ENCODE measurements at regions not wholly inside any gene's neighbourhood (a gene's known extent, or its start where the extent isn't known, plus 50 kb on each side); places are given as distances from the start of the nearest gene placed in this dataset.

DNA sequence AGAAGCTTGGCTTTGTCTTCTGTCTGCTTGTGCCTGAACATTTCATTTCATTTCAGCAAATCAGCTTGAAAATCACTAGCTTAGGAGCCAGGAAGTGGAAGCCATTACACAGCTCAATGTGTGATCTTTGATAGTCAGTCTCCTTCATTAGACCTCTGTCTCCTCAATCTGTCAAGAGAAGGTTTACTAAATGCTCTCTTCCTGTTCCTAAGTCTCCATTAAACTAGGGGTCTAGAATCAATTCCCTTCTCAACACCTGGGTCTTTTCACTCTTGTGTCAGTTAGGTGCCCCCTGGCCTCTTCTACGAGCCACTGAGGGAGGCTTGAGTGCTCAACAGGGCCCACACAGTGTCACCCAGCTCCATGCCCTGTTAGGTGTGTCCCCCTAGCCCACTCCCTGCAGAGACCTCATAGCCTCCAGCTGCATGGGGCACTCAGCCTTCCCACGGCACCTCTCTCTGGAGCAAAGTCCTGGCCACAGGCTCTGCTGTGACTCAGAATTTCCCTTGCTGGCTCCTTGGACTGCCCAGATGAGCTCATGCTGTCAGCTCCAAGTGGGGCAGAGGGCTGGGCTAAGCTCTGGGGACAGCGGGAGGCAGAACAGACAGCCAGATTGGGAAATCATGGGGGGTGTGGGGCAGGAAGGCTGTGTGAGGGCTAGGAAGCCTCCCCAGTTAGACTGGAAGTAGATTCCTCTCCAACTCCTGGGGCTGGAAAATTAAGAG is 115.7 kb upstream of the IPO9 start:
- Histone ChIP-seq H3K4ac (ENCODE audit: low read depth in 1 of 2, low read length in 2 of 2) (peak overlapping the region; percentile 86 to 90), H3K18ac (ENCODE audit: low read depth in 1 of 2, low read length in 2 of 2) (peak overlapping the region; percentile 96 to 97), H3K4me2 (ENCODE audit: low read length, poor library complexity, severe bottlenecking) (peak overlapping the region; percentile 39), H2AK5ac (ENCODE audit: low read length, severe bottlenecking) (peak overlapping the region; percentile 91), H3K4me3 (ENCODE audit: insufficient read depth in 1 of 2, low read depth in 1 of 2, low read length in 2 of 2) (no peak overlapping the region), H3K27ac (ENCODE audit: low read length, poor library complexity, severe bottlenecking) (peak overlapping the region; percentile 91), H3K23ac (ENCODE audit: low read length in 2 of 2) (no peak overlapping the region), H2BK120ac (ENCODE audit: low read depth, low read length) (peak overlapping the region; percentile 36), H3K27me3 (ENCODE audit: control insufficient read depth in 1 of 2, insufficient read depth in 1 of 2, low read length in 2 of 2) (no peaks in the 10 kb centered on the region), H3K79me1 (replicated peaks; ENCODE audit: low read length, poor library complexity, severe bottlenecking) (peaks cover 28% of the 10 kb centered on the region), H4K91ac (ENCODE audit: low read length) (peak overlapping the region; percentile 97), H2BK15ac (ENCODE audit: low read depth, poor library complexity, severe bottlenecking) (peak overlapping the region; percentile 53), H3K4me1 (ENCODE audit: control insufficient read depth, insufficient read depth, low read depth, low read length) (peaks cover 49% of the 10 kb centered on the region), H3K9me3 (ENCODE audit: control insufficient read depth, low read length) (no peaks in the 10 kb centered on the region), H3K9ac (ENCODE audit: low read length) (peak overlapping the region; percentile 81), H4K8ac (ENCODE audit: low read length) (peak overlapping the region; percentile 95), H3K14ac (ENCODE audit: low read length in 2 of 2) (peak overlapping the region in 1 of 2 experiments; percentile 13), H2BK5ac (ENCODE audit: low read depth, low read length, poor library complexity, severe bottlenecking) (no peak overlapping the region), H2AFZ (ENCODE audit: low read depth, low read length) (no peak overlapping the region), H3K36me3 (ENCODE audit: control insufficient read depth in 1 of 2, insufficient read depth in 2 of 2, low read depth in 1 of 2, low read length in 2 of 2) (peaks cover 12 to 37% of the 10 kb centered on the region in 2 experiments), H2BK12ac (ENCODE audit: low read length in 2 of 2) (peak overlapping the region; percentile 41 to 91)
- peak; percentile 100 for DNase-seq
- WGBS, result 0% methylated on average over 3 of the region's 3 CpGs

DNA sequence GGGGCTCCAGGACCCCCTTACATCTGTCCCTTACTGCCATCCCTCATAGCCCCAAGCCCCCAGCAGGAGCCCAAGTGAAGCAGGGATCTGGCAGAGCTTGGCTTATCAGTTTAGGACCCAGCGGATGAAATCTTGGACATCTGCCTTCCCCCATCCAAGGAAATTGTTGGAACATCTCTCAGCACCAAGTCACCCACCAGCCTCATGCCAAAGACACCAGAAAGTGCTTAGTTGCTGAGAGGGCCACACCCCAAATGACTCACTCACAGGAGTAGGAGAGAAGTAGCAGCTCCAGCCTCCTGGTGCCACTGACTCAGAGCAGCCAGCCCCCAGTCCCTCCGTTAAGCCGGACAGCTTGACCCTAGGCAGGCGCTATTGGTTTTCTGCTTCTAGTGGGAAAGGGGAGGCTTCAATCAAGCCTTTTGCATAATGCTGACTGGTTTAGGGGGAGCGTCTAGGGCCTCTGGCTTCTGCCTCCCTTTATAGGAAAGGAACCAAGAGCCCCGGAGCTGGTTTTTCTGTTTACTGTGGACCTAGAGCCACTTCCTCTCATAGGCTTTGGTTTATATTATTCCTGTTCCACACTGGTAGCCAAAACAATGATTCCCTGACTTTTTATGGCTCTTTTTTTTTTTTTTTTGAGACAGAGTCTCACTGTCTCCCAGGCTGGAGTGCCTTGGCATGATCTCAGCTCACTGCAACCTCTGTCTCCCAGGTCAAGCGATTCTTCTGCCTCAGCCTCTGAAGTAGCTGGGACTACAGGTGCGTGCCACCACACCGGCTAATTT is 114.2 kb upstream of the IPO9 start:
- Histone ChIP-seq H3K4ac (ENCODE audit: low read depth in 1 of 2, low read length in 2 of 2) (peak overlapping the region; percentile 67 to 90), H3K23ac (ENCODE audit: low read length in 2 of 2) (no peak overlapping the region), H3K4me1 (ENCODE audit: control insufficient read depth, insufficient read depth, low read depth, low read length) (peaks cover 50% of the 10 kb centered on the region), H4K91ac (ENCODE audit: low read length) (peak overlapping the region; percentile 76), H2BK5ac (ENCODE audit: low read depth, low read length, poor library complexity, severe bottlenecking) (peak overlapping the region; percentile 39), H3K9ac (ENCODE audit: low read length) (peak overlapping the region; percentile 81), H3K4me2 (ENCODE audit: low read length, poor library complexity, severe bottlenecking) (no peak overlapping the region), H2BK15ac (ENCODE audit: low read depth, poor library complexity, severe bottlenecking) (no peak overlapping the region), H3K4me3 (ENCODE audit: insufficient read depth in 1 of 2, low read depth in 1 of 2, low read length in 2 of 2) (no peak overlapping the region), H3K9me3 (ENCODE audit: control insufficient read depth, low read length) (no peaks in the 10 kb centered on the region), H4K8ac (ENCODE audit: low read length) (peak overlapping the region; percentile 68), H3K27ac (ENCODE audit: low read length, poor library complexity, severe bottlenecking) (peak overlapping the region; percentile 91), H3K18ac (ENCODE audit: low read depth in 1 of 2, low read length in 2 of 2) (peak overlapping the region; percentile 31 to 92), H2BK120ac (ENCODE audit: low read depth, low read length) (peak overlapping the region; percentile 27), H2AFZ (ENCODE audit: low read depth, low read length) (no peak overlapping the region), H3K27me3 (ENCODE audit: control insufficient read depth in 1 of 2, insufficient read depth in 1 of 2, low read length in 2 of 2) (no peaks in the 10 kb centered on the region), H2AK5ac (ENCODE audit: low read length, severe bottlenecking) (peak overlapping the region; percentile 96), H2BK12ac (ENCODE audit: low read length in 2 of 2) (peak overlapping the region; percentile 43 to 66), H3K36me3 (ENCODE audit: control insufficient read depth in 1 of 2, insufficient read depth in 2 of 2, low read depth in 1 of 2, low read length in 2 of 2) (peaks cover 15 to 51% of the 10 kb centered on the region in 2 experiments), H3K79me1 (replicated peaks; ENCODE audit: low read length, poor library complexity, severe bottlenecking) (peaks cover 29% of the 10 kb centered on the region), H3K14ac (ENCODE audit: low read length in 2 of 2) (no peak overlapping the region)
- DNase-seq, result peak; percentile 100
- WGBS, result 20% methylated on average over 9 of the region's 9 CpGs

DNA sequence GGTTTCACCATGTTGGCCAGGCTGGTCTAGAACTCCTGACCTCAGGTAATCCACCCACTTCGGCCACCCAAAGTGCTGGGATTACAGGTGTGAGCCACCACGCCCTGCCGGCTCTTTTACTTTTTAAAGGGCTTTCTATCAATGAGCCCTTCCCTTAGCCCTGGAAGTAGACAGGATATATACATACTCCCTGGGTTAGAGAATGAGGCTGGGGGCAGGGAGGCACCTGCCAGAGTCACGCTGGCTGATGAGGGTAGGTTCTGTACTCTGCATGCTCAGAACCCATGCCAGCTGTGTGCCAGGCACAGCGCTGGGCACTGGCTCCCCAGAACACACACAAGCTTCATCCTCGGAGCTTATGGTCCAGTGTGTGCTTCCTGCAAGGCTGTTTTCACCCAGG is 113.6 kb upstream of the IPO9 start:
- DNase-seq, result no peak
- WGBS, result 85% methylated on average over 3 of the region's 6 CpGs
- Histone ChIP-seq H3K27ac (ENCODE audit: low read length, poor library complexity, severe bottlenecking) (peak overlapping the region; percentile 7), H4K8ac (ENCODE audit: low read length) (peak overlapping the region; percentile 87), H3K79me1 (replicated peaks; ENCODE audit: low read length, poor library complexity, severe bottlenecking) (peaks cover 28% of the 10 kb centered on the region), H3K4me2 (ENCODE audit: low read length, poor library complexity, severe bottlenecking) (no peak overlapping the region), H3K27me3 (ENCODE audit: control insufficient read depth in 1 of 2, insufficient read depth in 1 of 2, low read length in 2 of 2) (no peaks in the 10 kb centered on the region), H3K4me3 (ENCODE audit: insufficient read depth in 1 of 2, low read depth in 1 of 2, low read length in 2 of 2) (peak overlapping the region in 1 of 2 experiments; percentile 16), H3K9ac (ENCODE audit: low read length) (peak overlapping the region; percentile 81), H3K9me3 (ENCODE audit: control insufficient read depth, low read length) (no peaks in the 10 kb centered on the region), H2AFZ (ENCODE audit: low read depth, low read length) (no peak overlapping the region), H3K36me3 (ENCODE audit: control insufficient read depth in 1 of 2, insufficient read depth in 2 of 2, low read depth in 1 of 2, low read length in 2 of 2) (peaks cover 19 to 55% of the 10 kb centered on the region in 2 experiments), H2BK120ac (ENCODE audit: low read depth, low read length) (no peak overlapping the region), H2BK12ac (ENCODE audit: low read length in 2 of 2) (peak overlapping the region; percentile 47 to 91), H3K14ac (ENCODE audit: low read length in 2 of 2) (peak overlapping the region in 1 of 2 experiments; percentile 72), H3K4ac (ENCODE audit: low read depth in 1 of 2, low read length in 2 of 2) (peak overlapping the region; percentile 9 to 100), H4K91ac (ENCODE audit: low read length) (peak overlapping the region; percentile 92), H3K18ac (ENCODE audit: low read depth in 1 of 2, low read length in 2 of 2) (peak overlapping the region; percentile 96), H2BK15ac (ENCODE audit: low read depth, poor library complexity, severe bottlenecking) (peak overlapping the region; percentile 87), H3K23ac (ENCODE audit: low read length in 2 of 2) (no peak overlapping the region), H3K4me1 (ENCODE audit: control insufficient read depth, insufficient read depth, low read depth, low read length) (peaks cover 54% of the 10 kb centered on the region), H2BK5ac (ENCODE audit: low read depth, low read length, poor library complexity, severe bottlenecking) (no peak overlapping the region), H2AK5ac (ENCODE audit: low read length, severe bottlenecking) (peak overlapping the region; percentile 23)

All from mesenchymal stem cell (in vitro differentiated cells and primary cell).